ENCODE measurements at regions not wholly inside any gene's neighbourhood (a gene's known extent, or its start where the extent isn't known, plus 50 kb on each side); places are given as distances from the start of the nearest gene placed in this dataset.
"Not testable (repeated sequence)": the region's sequence is repeated elsewhere in the genome, so short reads cannot be mapped to it uniquely, and the experiment has no call there.

GRCh38 chr7:142501434-142501833 is 243.6 kb upstream of the PRSS58 start:
- no peak for DNase-seq (ENCODE audit: low spot score)

- no peak for DNase-seq (ENCODE audit: low spot score)
Measured at GRCh38 chr7:142500366-142500765, 242.5 kb upstream of the PRSS58 start.

GRCh38 chr7:142499635-142500034 is 241.8 kb upstream of the PRSS58 start:
- no peak for DNase-seq (ENCODE audit: low spot score)

- DNase-seq (ENCODE audit: low spot score) = no peak
Measured at GRCh38 chr7:142498364-142498763, 240.5 kb upstream of the PRSS58 start.

- peak; percentile 25 for DNase-seq (ENCODE audit: low spot score)
Measured at GRCh38 chr7:142496545-142496991, 238.7 kb upstream of the PRSS58 start.

GRCh38 chr7:142495879-142496278 is 238.0 kb upstream of the PRSS58 start:
- DNase-seq (ENCODE audit: low spot score) = not testable (repeated sequence)

GRCh38 chr7:142495301-142495700 is 237.4 kb upstream of the PRSS58 start:
- DNase-seq (ENCODE audit: low spot score) = not testable (repeated sequence)

- no peak for DNase-seq (ENCODE audit: low spot score)
Measured at GRCh38 chr7:142494021-142494420, 236.2 kb upstream of the PRSS58 start.

- no peak for DNase-seq (ENCODE audit: low spot score)
Measured at GRCh38 chr7:142488842-142489241, 231.0 kb upstream of the PRSS58 start.

GRCh38 chr7:142488036-142488633 is 230.3 kb upstream of the PRSS58 start:
- no peak for DNase-seq (ENCODE audit: low spot score)

GRCh38 chr7:142487565-142487964 is 229.7 kb upstream of the PRSS58 start:
- DNase-seq (ENCODE audit: low spot score) = not testable (repeated sequence)

- DNase-seq (ENCODE audit: low spot score) = no peak
Measured at GRCh38 chr7:142487124-142487523, 229.3 kb upstream of the PRSS58 start.

- no peak for DNase-seq (ENCODE audit: low spot score)
Measured at GRCh38 chr7:142485617-142486226, 227.9 kb upstream of the PRSS58 start.

GRCh38 chr7:142483659-142484317 is 225.9 kb upstream of the PRSS58 start:
- DNase-seq (ENCODE audit: low spot score) = no peak

- peak; percentile 26 for DNase-seq (ENCODE audit: low spot score)
Measured at GRCh38 chr7:142482891-142483658, 225.2 kb upstream of the PRSS58 start.

- peak; percentile 13 for DNase-seq (ENCODE audit: low spot score)
Measured at GRCh38 chr7:142481548-142481947, 223.7 kb upstream of the PRSS58 start.

GRCh38 chr7:142478479-142479220 is 220.8 kb upstream of the PRSS58 start:
- peak; percentile 32 for DNase-seq (ENCODE audit: low spot score)

GRCh38 chr7:142477801-142478200 is 219.9 kb upstream of the PRSS58 start:
- DNase-seq (ENCODE audit: low spot score) = not testable (repeated sequence)

GRCh38 chr7:142477079-142477651 is 219.3 kb upstream of the PRSS58 start:
- DNase-seq (ENCODE audit: low spot score) = no peak

- DNase-seq (ENCODE audit: low spot score) = no peak
Measured at GRCh38 chr7:142476077-142476476, 218.2 kb upstream of the PRSS58 start.

GRCh38 chr7:142471820-142472219 is 214.0 kb upstream of the PRSS58 start:
- no peak for DNase-seq (ENCODE audit: low spot score)

GRCh38 chr7:142470544-142470830 is 212.6 kb upstream of the PRSS58 start:
- DNase-seq (ENCODE audit: low spot score) = no peak

Data from cerebellar cortex (tissue), 1 donor.